ENCODE measurements at regions not wholly inside any gene's neighbourhood (a gene's known extent, or its start where the extent isn't known, plus 50 kb on each side); places are given as distances from the start of the nearest gene placed in this dataset.

GRCh38 chr18:39799006-39799405 lies 2156.0 kb upstream of the PIK3C3 start:
- TF ChIP-seq CTCF (IDR thresholded peaks at IDR 0.05) = no peak
- no peak for TF ChIP-seq POLR2A (IDR thresholded peaks at IDR 0.05)

Measured in Peyer's patch (tissue), 4 donors.